ENCODE measurements at regions not wholly inside any gene's neighbourhood (a gene's known extent, or its start where the extent isn't known, plus 50 kb on each side); places are given as distances from the start of the nearest gene placed in this dataset.

- no peaks in the 10 kb centered on the region for H3K27me3 ChIP-seq (ENCODE audit: insufficient read depth, low read depth)
- no peaks in the 10 kb centered on the region for H3K36me3 ChIP-seq (ENCODE audit: insufficient read depth)
- H4K20me1 ChIP-seq (ENCODE audit: insufficient read depth): no peaks in the 10 kb centered on the region
- H3K4me1 ChIP-seq (ENCODE audit: low read depth, poor library complexity, severe bottlenecking): peaks cover 34% of the 10 kb centered on the region
- no peak for TF ChIP-seq CTCF (conservative IDR thresholded peaks at IDR 0.05; ENCODE audit: low read depth, low read length)
- no peak overlapping the region for H2AFZ ChIP-seq (ENCODE audit: low read depth)
- H3K4me2 ChIP-seq: no peak overlapping the region
- no peaks in the 10 kb centered on the region for H3K79me2 ChIP-seq (ENCODE audit: insufficient read depth, low read depth)
- H3K27ac ChIP-seq: no peak overlapping the region
- H3K4me3 ChIP-seq (IDR thresholded peaks at IDR 0.05; ENCODE audit: insufficient read depth, low read depth, low read length): no peak overlapping the region
- no peak overlapping the region for H3K9ac ChIP-seq
Observed at GRCh38 chr3:71876135-71877105, 91.5 kb upstream of the PROK2 start.

- Histone ChIP-seq H3K4me2 (0 out of 2 replicates have a peak overlapping the region, but pooled peaks have one; percentile 21), H3K27ac (no peak overlapping the region), H3K27me3 (ENCODE audit: insufficient read depth, low read depth) (no peaks in the 10 kb centered on the region)
Observed at GRCh38 chr3:71875461-71875947, 90.6 kb upstream of the PROK2 start.

GRCh38 chr3:71874618-71875017 is 89.7 kb upstream of the PROK2 start:
- Histone ChIP-seq H3K4me3 (IDR thresholded peaks at IDR 0.05; ENCODE audit: insufficient read depth, low read depth, low read length) (no peak overlapping the region), H3K9ac (no peak overlapping the region), H3K36me3 (ENCODE audit: insufficient read depth) (no peaks in the 10 kb centered on the region), H3K27me3 (ENCODE audit: insufficient read depth, low read depth) (no peaks in the 10 kb centered on the region), H2AFZ (ENCODE audit: low read depth) (no peak overlapping the region), H3K4me2 (no peak overlapping the region), H3K27ac (no peak overlapping the region), H4K20me1 (ENCODE audit: insufficient read depth) (no peaks in the 10 kb centered on the region), H3K4me1 (ENCODE audit: low read depth, poor library complexity, severe bottlenecking) (peaks cover 34% of the 10 kb centered on the region), H3K79me2 (ENCODE audit: insufficient read depth, low read depth) (no peaks in the 10 kb centered on the region)
- TF ChIP-seq CTCF (conservative IDR thresholded peaks at IDR 0.05; ENCODE audit: low read depth, low read length): no peak

More at GRCh38 chr3:71875461-71875947, 90.6 kb upstream of the PROK2 start:
- H3K4me3 ChIP-seq (IDR thresholded peaks at IDR 0.05; ENCODE audit: insufficient read depth, low read depth, low read length): no peak overlapping the region
- no peak overlapping the region; the same call in 1 of the 2 replicates for H2AFZ ChIP-seq (ENCODE audit: low read depth)
- TF ChIP-seq CTCF (conservative IDR thresholded peaks at IDR 0.05; ENCODE audit: low read depth, low read length): peak; percentile 78
- no peaks in the 10 kb centered on the region for H4K20me1 ChIP-seq (ENCODE audit: insufficient read depth)
- peaks cover 34% of the 10 kb centered on the region for H3K4me1 ChIP-seq (ENCODE audit: low read depth, poor library complexity, severe bottlenecking)
- H3K9ac ChIP-seq: no peak overlapping the region
- H3K36me3 ChIP-seq (ENCODE audit: insufficient read depth): no peaks in the 10 kb centered on the region
- no peaks in the 10 kb centered on the region for H3K79me2 ChIP-seq (ENCODE audit: insufficient read depth, low read depth)

GRCh38 chr3:71873093-71873611 is 88.2 kb upstream of the PROK2 start:
- Histone ChIP-seq H3K27me3 (ENCODE audit: insufficient read depth, low read depth) (no peaks in the 10 kb centered on the region), H3K9ac (no peak overlapping the region), H3K79me2 (ENCODE audit: insufficient read depth, low read depth) (no peaks in the 10 kb centered on the region), H4K20me1 (ENCODE audit: insufficient read depth) (no peaks in the 10 kb centered on the region), H3K4me3 (IDR thresholded peaks at IDR 0.05; ENCODE audit: insufficient read depth, low read depth, low read length) (no peak overlapping the region), H3K36me3 (ENCODE audit: insufficient read depth) (no peaks in the 10 kb centered on the region), H3K4me1 (ENCODE audit: low read depth, poor library complexity, severe bottlenecking) (peaks cover 34% of the 10 kb centered on the region), H2AFZ (ENCODE audit: low read depth) (no peak overlapping the region), H3K4me2 (no peak overlapping the region), H3K27ac (no peak overlapping the region)
- TF ChIP-seq CTCF (conservative IDR thresholded peaks at IDR 0.05; ENCODE audit: low read depth, low read length): no peak
